ENCODE measurements at regions not wholly inside any gene's neighbourhood (a gene's known extent, or its start where the extent isn't known, plus 50 kb on each side); places are given as distances from the start of the nearest gene placed in this dataset.

- DNase-seq (no peak), ATAC-seq (no peak)
- Mint-ChIP-seq H3K36me3 (no peaks in the 10 kb centered on the region), H3K27ac (no peak overlapping the region), H3K27me3 (ENCODE audit: low read depth in 2 of 2) (peaks cover 25 to 36% of the 10 kb centered on the region in 2 donors), H3K4me3 (no peak overlapping the region), H3K9me3 (no peaks in the 10 kb centered on the region), H3K4me1 (no peaks in the 10 kb centered on the region)
- no peak for TF ChIP-seq CTCF (IDR thresholded peaks at IDR 0.05)
- Histone ChIP-seq H3K36me3 (ENCODE audit: control insufficient read depth, insufficient read depth, low read length) (no peaks in the 10 kb centered on the region), H3K4me3 (ENCODE audit: low read length) (no peak overlapping the region), H3K27ac (ENCODE audit: low read length) (no peak overlapping the region), H3K27me3 (ENCODE audit: control insufficient read depth, insufficient read depth, low read length) (peaks cover 2% of the 10 kb centered on the region), H3K4me1 (ENCODE audit: control insufficient read depth, insufficient read depth, low read length) (no peaks in the 10 kb centered on the region), H3K9me3 (ENCODE audit: control insufficient read depth, insufficient read depth, low read length) (no peaks in the 10 kb centered on the region)
- intact Hi-C loops (cut with micrococcal nuclease) = no loop called here
- 86% methylated on average over 11 of the region's 11 CpGs for WGBS (ENCODE audit: insufficient coverage)
Measured at GRCh38 chr11:116657842-116658825, 114.7 kb downstream of the BUD13 start.

- Histone ChIP-seq H3K27ac (ENCODE audit: low read length) (no peak overlapping the region), H3K36me3 (ENCODE audit: control insufficient read depth, insufficient read depth, low read length) (no peaks in the 10 kb centered on the region), H3K4me3 (ENCODE audit: low read length) (no peak overlapping the region), H3K27me3 (ENCODE audit: control insufficient read depth, insufficient read depth, low read length) (no peaks in the 10 kb centered on the region), H3K4me1 (ENCODE audit: control insufficient read depth, insufficient read depth, low read length) (no peaks in the 10 kb centered on the region), H3K9me3 (ENCODE audit: control insufficient read depth, insufficient read depth, low read length) (no peaks in the 10 kb centered on the region)
- H3K4me3 Mint-ChIP-seq = no peak overlapping the region
- TF ChIP-seq CTCF (IDR thresholded peaks at IDR 0.05) = no peak
- no peaks in the 10 kb centered on the region for H3K9me3 Mint-ChIP-seq
- no peak overlapping the region for H3K27ac Mint-ChIP-seq
- no peak for DNase-seq
- 95% methylated on average over 4 of the region's 4 CpGs for WGBS (ENCODE audit: insufficient coverage)
- no peaks in the 10 kb centered on the region for H3K4me1 Mint-ChIP-seq
- H3K27me3 Mint-ChIP-seq (ENCODE audit: low read depth in 2 of 2) = peaks cover 16 to 23% of the 10 kb centered on the region in 2 donors
- H3K36me3 Mint-ChIP-seq = no peaks in the 10 kb centered on the region
- intact Hi-C loops (cut with micrococcal nuclease) = no loop called here
- ATAC-seq = no peak
Measured at GRCh38 chr11:116656011-116656410, 116.8 kb downstream of the BUD13 start.

GRCh38 chr11:116654526-116654925, 118.3 kb downstream of the BUD13 start:
- Mint-ChIP-seq H3K4me3 (no peak overlapping the region), H3K27me3 (ENCODE audit: low read depth in 2 of 2) (peaks cover 15 to 18% of the 10 kb centered on the region in 2 donors), H3K36me3 (no peaks in the 10 kb centered on the region), H3K9me3 (no peaks in the 10 kb centered on the region), H3K27ac (no peak overlapping the region), H3K4me1 (no peaks in the 10 kb centered on the region)
- Histone ChIP-seq H3K36me3 (ENCODE audit: control insufficient read depth, insufficient read depth, low read length) (no peaks in the 10 kb centered on the region), H3K27me3 (ENCODE audit: control insufficient read depth, insufficient read depth, low read length) (no peaks in the 10 kb centered on the region), H3K9me3 (ENCODE audit: control insufficient read depth, insufficient read depth, low read length) (no peaks in the 10 kb centered on the region), H3K4me3 (ENCODE audit: low read length) (no peak overlapping the region), H3K27ac (ENCODE audit: low read length) (no peak overlapping the region), H3K4me1 (ENCODE audit: control insufficient read depth, insufficient read depth, low read length) (no peaks in the 10 kb centered on the region)
- no peak for TF ChIP-seq CTCF (IDR thresholded peaks at IDR 0.05)
- WGBS (ENCODE audit: insufficient coverage) = 63% methylated on average over 1 of the region's 1 CpG
- intact Hi-C loops (cut with micrococcal nuclease) = no loop called here
- ATAC-seq (no peak), DNase-seq (no peak)
